IMR-90 (cell line): ENCODE measurements at regions not wholly inside any gene's neighbourhood (a gene's known extent, or its start where the extent isn't known, plus 50 kb on each side); places are given as distances from the start of the nearest gene placed in this dataset.

Experiments used
- ATAC-seq: fragments of 200-7000 bp; cut with Tn5 transposase; 2 replicates; pipeline ENCODE4 v1.9.1; 2020; ENCODE audit warnings: low read depth, mild to moderate bottlenecking, moderate library complexity
- BruUV-seq: library from RNA; stranded (reverse); fragments of 400-500 nt; replicated peaks from 2 replicates; lab custom pipeline; 2021; lab: Mats Ljungman, UMichigan
- CTCF ChIA-PET: fragments of 300-600 bp; formaldehyde crosslinking; extraction: SDS; loops from one replicate; lab custom pipeline; 2021; ENCODE audit warnings: antibody characterized with exemption; lab: Yijun Ruan, JAX
- POLR2A ChIA-PET: fragments of 300-600 bp; sonication (Branson Sonifier 250); formaldehyde crosslinking; loops from one replicate; lab custom pipeline; 2022; ENCODE audit warnings: antibody characterized with exemption; ENCODE audit not compliant: unreplicated experiment; lab: Charles Lee
- DNase-seq: peaks from one replicate; pipeline ENCODE4 v3.0.0; 2013
- H2AFZ ChIP-seq: replicated peaks from 2 replicates; pipeline ENCODE3; 2013; ENCODE audit warnings: low read length, mild to moderate bottlenecking; ENCODE audit not compliant: poor library complexity
- H2AK5ac ChIP-seq: 2 replicates; pipeline ENCODE4 v1.6.1; 2013; ENCODE audit warnings: low read depth, low read length, inconsistent platforms
- H2AK9ac ChIP-seq: replicated peaks from 2 replicates; pipeline ENCODE3; 2013; ENCODE audit warnings: mild to moderate bottlenecking, low read depth, low read length, moderate library complexity; ENCODE audit not compliant: poor library complexity
- H2BK120ac ChIP-seq: 2 replicates; pipeline ENCODE4 v1.6.1; 2013; ENCODE audit warnings: low read depth, low read length, inconsistent platforms
- H2BK15ac ChIP-seq: 3 replicates; pipeline ENCODE4 v1.6.1; 2013; ENCODE audit warnings: low read depth, low read length, inconsistent platforms
- H2BK20ac ChIP-seq: 2 replicates; pipeline ENCODE4 v1.6.1; 2013; ENCODE audit warnings: low read depth, mild to moderate bottlenecking, inconsistent platforms, low read length, moderate library complexity
- H2BK5ac ChIP-seq: 2 replicates; pipeline ENCODE4 v1.6.1; 2013; ENCODE audit warnings: mild to moderate bottlenecking, low read depth, low read length, inconsistent platforms; ENCODE audit not compliant: poor library complexity, severe bottlenecking
- H3K14ac ChIP-seq: replicated peaks from 2 replicates; pipeline ENCODE4 v1.6.1; 2013; ENCODE audit warnings: low read depth, low read length, inconsistent platforms
- H3K18ac ChIP-seq: 2 replicates; pipeline ENCODE4 v1.6.1; 2013; ENCODE audit warnings: low read depth, low read length, control low read depth
- H3K23ac ChIP-seq: 2 replicates; pipeline ENCODE4 v1.6.1; 2013; ENCODE audit warnings: low read depth, low read length, inconsistent platforms
- H3K27ac ChIP-seq: 2 replicates; pipeline ENCODE4 v1.5.1; 2013; ENCODE audit warnings: mild to moderate bottlenecking, control low read depth, low read length; ENCODE audit not compliant: insufficient read depth
- H3K27me3 ChIP-seq: 2 replicates; pipeline ENCODE4 v1.6.1; 2013; ENCODE audit warnings: low read length; ENCODE audit not compliant: control insufficient read depth, insufficient read depth
- H3K36me3 ChIP-seq: 2 replicates; pipeline ENCODE4 v1.6.1; 2013; ENCODE audit warnings: low read length, mixed read lengths; ENCODE audit not compliant: control insufficient read depth, insufficient read depth
- H3K4ac ChIP-seq: 2 replicates; pipeline ENCODE4 v1.6.1; 2013; ENCODE audit warnings: low read depth, low read length, inconsistent platforms
- H3K4me1 ChIP-seq: 2 replicates; pipeline ENCODE4 v1.6.1; 2013; ENCODE audit warnings: low read length, mixed read lengths; ENCODE audit not compliant: control insufficient read depth, insufficient read depth
- H3K4me2 ChIP-seq: 2 replicates; pipeline ENCODE4 v1.6.1; 2013; ENCODE audit warnings: low read depth, mild to moderate bottlenecking, control low read depth, low read length, moderate library complexity
- H3K4me3 ChIP-seq: 2 replicates; pipeline ENCODE4 v1.5.1; 2013; ENCODE audit warnings: low read depth, mild to moderate bottlenecking, control low read depth, low read length, moderate library complexity; ENCODE audit not compliant: insufficient read depth
- H3K56ac ChIP-seq: 2 replicates; pipeline ENCODE4 v1.6.1; 2013; ENCODE audit warnings: low read length, inconsistent platforms; ENCODE audit not compliant: insufficient read depth; ENCODE audit errors: extremely low read depth
- H3K79me1 ChIP-seq, 2 experiments: 2 replicates each; pipeline ENCODE4 v1.6.1; 2013; ENCODE audit warnings: low read length in 2 of 2, inconsistent platforms in 1 of 2, low read depth in 1 of 2
- H3K9ac ChIP-seq: 2 replicates; pipeline ENCODE4 v1.6.1; 2013; ENCODE audit warnings: low read depth, low read length, control low read depth
- H3K9me1 ChIP-seq: 2 replicates; pipeline ENCODE4 v1.6.1; 2013; ENCODE audit warnings: low read length, inconsistent platforms; ENCODE audit not compliant: insufficient read depth
- H3K9me3 ChIP-seq: 2 replicates; pipeline ENCODE4 v1.6.1; 2013; ENCODE audit warnings: low read length; ENCODE audit not compliant: control insufficient read depth, insufficient read depth
- H4K20me1 ChIP-seq: 2 replicates; pipeline ENCODE4 v1.6.1; 2013; ENCODE audit warnings: low read length, inconsistent platforms; ENCODE audit not compliant: insufficient read depth
- H4K5ac ChIP-seq: 2 replicates; pipeline ENCODE4 v1.6.1; 2013; ENCODE audit warnings: mild to moderate bottlenecking, low read depth, low read length, control low read depth
- H4K8ac ChIP-seq, 2 experiments: 2 replicates each; pipeline ENCODE4 v1.6.1; 2013; ENCODE audit warnings: low read depth in 2 of 2, low read length in 2 of 2, control low read depth in 1 of 2, inconsistent platforms in 1 of 2
- H4K91ac ChIP-seq: 2 replicates; pipeline ENCODE4 v1.6.1; 2013; ENCODE audit warnings: low read depth, low read length, inconsistent platforms; ENCODE audit not compliant: insufficient read depth
- BHLHE40 ChIP-seq: fragments of 150-350 bp; IDR thresholded peaks from 2 replicates; pipeline ENCODE4 v1.6.1; 2016; ENCODE audit warnings: mild to moderate bottlenecking, low read depth, low read length
- ELK1 ChIP-seq: fragments of 150-350 bp; IDR thresholded peaks from 2 replicates; pipeline ENCODE4 v1.6.1; 2016; ENCODE audit warnings: low read depth, mild to moderate bottlenecking, low read length, moderate library complexity, borderline replicate concordance
- FOS ChIP-seq: fragments of 150-350 bp; IDR thresholded peaks from 2 replicates; pipeline ENCODE4 v1.6.1; 2016; ENCODE audit warnings: low read depth, low read length
- MAFK ChIP-seq: IDR thresholded peaks from 2 replicates; pipeline ENCODE4 v1.6.1; 2012; ENCODE audit warnings: low read depth, low read length, improper control_type of control experiment
- MXI1 ChIP-seq: IDR thresholded peaks from 2 replicates; pipeline ENCODE4 v1.6.1; 2012; ENCODE audit warnings: low read depth, mild to moderate bottlenecking, low read length, moderate library complexity, borderline replicate concordance
- RCOR1 ChIP-seq: IDR thresholded peaks from 2 replicates; pipeline ENCODE4 v1.6.1; 2012; ENCODE audit warnings: mild to moderate bottlenecking, low read length, improper control_type of control experiment; ENCODE audit not compliant: insufficient replicate concordance
- RFX5 ChIP-seq: IDR thresholded peaks from 2 replicates; pipeline ENCODE4 v1.8.0; 2012; ENCODE audit warnings: low read depth, mild to moderate bottlenecking, low read length, moderate library complexity
- USF2 ChIP-seq: fragments of 150-350 bp; IDR thresholded peaks from 2 replicates; pipeline ENCODE4 v1.6.1; 2017; ENCODE audit warnings: mild to moderate bottlenecking, antibody characterized with exemption, low read length, low read depth
- WGBS, 2 experiments: methylation state at CpG; one replicate each; pipeline versions ENCODE4 v1.1.5 to v1.1.7; 2013; ENCODE audit warnings: missing lambda C conversion rate in 2 of 2; ENCODE audit not compliant: insufficient read length in 1 of 2; ENCODE audit errors: extremely low coverage in 2 of 2; 5-methylcytosine and 5-hydroxymethylcytosine counted together
- dilution Hi-C: fragments of 300-500 bp; cut with HindIII; formaldehyde crosslinking; loops from one replicate; pipeline ENCODE4 v1.14.3; 2018; ENCODE audit warnings: low sequenced_read_pairs; ENCODE audit not compliant: unreplicated experiment
- in situ Hi-C: fragments of 300-500 bp; cut with MboI; formaldehyde crosslinking; loops from 3 replicates; pipeline ENCODE4 v1.14.3; 2019; ENCODE audit warnings: low sequenced_read_pairs, inconsistent platforms, mixed read lengths
- intact Hi-C: fragments of 100-400 bp; cut with micrococcal nuclease; formaldehyde crosslinking; loops from 2 replicates; pipeline ENCODE4 v1.10.0; 2022

GRCh38 chr1:81071072-81071858 is 729.5 kb upstream of the ADGRL2 start:
- TF ChIP-seq ELK1 (no peak), BHLHE40 (no peak), RCOR1 (no peak), USF2 (no peak), MXI1 (no peak), RFX5 (no peak), FOS (no peak), MAFK (no peak)

More at GRCh38 chr1:81071072-81071858, 729.5 kb upstream of the ADGRL2 start:
- Histone ChIP-seq H3K4me1 (no peaks in the 10 kb centered on the region), H3K27ac (no peak overlapping the region), H3K4ac (no peak overlapping the region), H2BK120ac (no peak overlapping the region), H3K9me1 (no peaks in the 10 kb centered on the region), H3K9ac (no peak overlapping the region), H3K36me3 (no peaks in the 10 kb centered on the region), H2AFZ (no peak overlapping the region), H2BK20ac (no peak overlapping the region), H2BK15ac (no peak overlapping the region), H3K56ac (no peak overlapping the region), H2BK5ac (no peak overlapping the region), H3K27me3 (no peaks in the 10 kb centered on the region), H3K4me2 (no peak overlapping the region), H4K5ac (no peak overlapping the region), H3K4me3 (no peak overlapping the region), H4K8ac (no peak overlapping the region), H2AK9ac (no peak overlapping the region), H3K79me1 (no peaks in the 10 kb centered on the region), H4K20me1 (no peaks in the 10 kb centered on the region), H3K9me3 (no peaks in the 10 kb centered on the region), H3K14ac (no peak overlapping the region), H2AK5ac (no peak overlapping the region), H3K18ac (no peak overlapping the region), H3K23ac (no peak overlapping the region), H4K91ac (no peak overlapping the region)
- in situ Hi-C loops (no loop called here), intact Hi-C loops (no loop called here), dilution Hi-C loops (no loop called here)
- no CpG with 5 or more reads among the region's 1 CpG for WGBS, 2 experiments
- BruUV-seq, result no TSS peak
- DNase-seq, result no peak
- ChIA-PET CTCF (no interaction called here), POLR2A (no interaction called here)
- no peak for ATAC-seq
